ENCODE measurements at regions not wholly inside any gene's neighbourhood (a gene's known extent, or its start where the extent isn't known, plus 50 kb on each side); places are given as distances from the start of the nearest gene placed in this dataset.

DNA sequence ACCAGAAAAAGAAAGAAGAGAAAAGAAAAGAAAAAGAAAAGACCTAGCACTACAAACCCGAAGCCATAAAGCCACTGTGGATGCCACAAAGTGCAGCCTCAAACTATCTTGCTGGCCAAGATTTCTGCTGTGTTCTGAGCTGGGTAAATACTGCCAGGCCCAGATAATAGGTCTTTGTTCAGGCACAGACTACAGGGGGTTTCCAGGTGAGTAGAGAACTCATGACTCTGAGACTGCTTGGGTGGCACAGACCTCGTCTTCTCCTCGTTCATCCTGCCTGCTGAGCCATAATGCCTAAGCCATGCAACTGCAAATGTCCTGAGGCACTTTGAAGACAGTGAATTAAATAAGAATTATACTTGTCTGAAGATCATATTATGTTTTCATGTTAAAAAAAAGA lies 651.8 kb downstream of the LMO4 start:
- no peaks in the 10 kb centered on the region for H3K27me3 ChIP-seq (ENCODE audit: control insufficient read depth, insufficient read depth, low read length, poor library complexity, severe bottlenecking)
- H3K27ac ChIP-seq (ENCODE audit: low read depth, low read length) = no peak overlapping the region
- no peaks in the 10 kb centered on the region for H3K36me3 ChIP-seq (ENCODE audit: control insufficient read depth, insufficient read depth, low read length)
- Mint-ChIP-seq H3K27ac (no peak overlapping the region), H3K9me3 (no peaks in the 10 kb centered on the region), H3K27me3 (ENCODE audit: insufficient read depth) (no peaks in the 10 kb centered on the region), H3K36me3 (ENCODE audit: low read depth) (no peaks in the 10 kb centered on the region), H3K4me3 (no peak overlapping the region), H3K4me1 (peaks cover 8% of the 10 kb centered on the region)
- 78% methylated on average over 3 of the region's 3 CpGs; no CpG with 5 or more reads in 1 of the 2 experiments for WGBS, 2 experiments (ENCODE audit: insufficient coverage in 1 of 2, insufficient read length in 1 of 2)
- no peak for DNase-seq
- TF ChIP-seq, protein P1, sequence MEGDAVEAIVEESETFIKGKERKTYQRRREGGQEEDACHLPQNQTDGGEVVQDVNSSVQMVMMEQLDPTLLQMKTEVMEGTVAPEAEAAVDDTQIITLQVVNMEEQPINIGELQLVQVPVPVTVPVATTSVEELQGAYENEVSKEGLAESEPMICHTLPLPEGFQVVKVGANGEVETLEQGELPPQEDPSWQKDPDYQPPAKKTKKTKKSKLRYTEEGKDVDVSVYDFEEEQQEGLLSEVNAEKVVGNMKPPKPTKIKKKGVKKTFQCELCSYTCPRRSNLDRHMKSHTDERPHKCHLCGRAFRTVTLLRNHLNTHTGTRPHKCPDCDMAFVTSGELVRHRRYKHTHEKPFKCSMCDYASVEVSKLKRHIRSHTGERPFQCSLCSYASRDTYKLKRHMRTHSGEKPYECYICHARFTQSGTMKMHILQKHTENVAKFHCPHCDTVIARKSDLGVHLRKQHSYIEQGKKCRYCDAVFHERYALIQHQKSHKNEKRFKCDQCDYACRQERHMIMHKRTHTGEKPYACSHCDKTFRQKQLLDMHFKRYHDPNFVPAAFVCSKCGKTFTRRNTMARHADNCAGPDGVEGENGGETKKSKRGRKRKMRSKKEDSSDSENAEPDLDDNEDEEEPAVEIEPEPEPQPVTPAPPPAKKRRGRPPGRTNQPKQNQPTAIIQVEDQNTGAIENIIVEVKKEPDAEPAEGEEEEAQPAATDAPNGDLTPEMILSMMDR (conservative IDR thresholded peaks at IDR 0.05) = no peak
- H3K4me1 ChIP-seq (ENCODE audit: control insufficient read depth, insufficient read depth, low read length) = peaks cover 5% of the 10 kb centered on the region
- H3K9ac ChIP-seq (ENCODE audit: extremely low read depth, low read length, poor library complexity, severe bottlenecking) = no peak overlapping the region
- no peaks in the 10 kb centered on the region for H3K9me3 ChIP-seq (ENCODE audit: control insufficient read depth, low read length)
- H3K4me3 ChIP-seq (ENCODE audit: low read length) = no peak overlapping the region

DNA sequence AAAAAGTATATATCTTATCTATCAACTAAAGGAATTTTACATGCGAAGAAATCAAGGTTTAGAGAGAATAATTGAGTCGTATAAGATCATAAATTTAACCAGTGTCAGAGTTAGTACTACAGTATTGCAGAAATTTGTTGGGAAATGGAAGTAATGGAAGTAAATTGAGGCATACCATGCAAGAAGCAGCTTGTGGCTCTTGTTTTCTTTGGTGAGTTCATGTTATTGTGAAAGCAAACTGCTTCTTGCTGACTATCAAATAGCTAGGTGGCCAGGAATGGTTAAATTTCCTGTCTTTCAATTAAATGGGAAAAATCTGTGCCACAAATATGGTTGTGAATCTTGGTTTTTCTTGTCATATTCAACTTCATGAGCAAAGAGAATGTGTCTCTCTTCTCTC lies 652.7 kb downstream of the LMO4 start:
- H3K27me3 Mint-ChIP-seq (ENCODE audit: insufficient read depth) = no peaks in the 10 kb centered on the region
- no peaks in the 10 kb centered on the region for H3K9me3 ChIP-seq (ENCODE audit: control insufficient read depth, low read length)
- no peak overlapping the region for H3K27ac Mint-ChIP-seq
- H3K4me1 ChIP-seq (ENCODE audit: control insufficient read depth, insufficient read depth, low read length) = peaks cover 5% of the 10 kb centered on the region
- 92 to 93% methylated on average over 2 of the region's 2 CpGs for WGBS, 2 experiments (ENCODE audit: insufficient coverage in 1 of 2, insufficient read length in 1 of 2)
- H3K4me3 Mint-ChIP-seq = no peak overlapping the region
- H3K27ac ChIP-seq (ENCODE audit: low read depth, low read length) = no peak overlapping the region
- H3K4me3 ChIP-seq (ENCODE audit: low read length) = no peak overlapping the region
- no peak overlapping the region for H3K9ac ChIP-seq (ENCODE audit: extremely low read depth, low read length, poor library complexity, severe bottlenecking)
- H3K36me3 Mint-ChIP-seq (ENCODE audit: low read depth) = no peaks in the 10 kb centered on the region
- DNase-seq = no peak
- H3K9me3 Mint-ChIP-seq = no peaks in the 10 kb centered on the region
- TF ChIP-seq, protein P1 (conservative IDR thresholded peaks at IDR 0.05) = no peak
- H3K27me3 ChIP-seq (ENCODE audit: control insufficient read depth, insufficient read depth, low read length, poor library complexity, severe bottlenecking) = no peaks in the 10 kb centered on the region
- H3K36me3 ChIP-seq (ENCODE audit: control insufficient read depth, insufficient read depth, low read length) = no peaks in the 10 kb centered on the region
- peaks cover 8% of the 10 kb centered on the region for H3K4me1 Mint-ChIP-seq

DNA sequence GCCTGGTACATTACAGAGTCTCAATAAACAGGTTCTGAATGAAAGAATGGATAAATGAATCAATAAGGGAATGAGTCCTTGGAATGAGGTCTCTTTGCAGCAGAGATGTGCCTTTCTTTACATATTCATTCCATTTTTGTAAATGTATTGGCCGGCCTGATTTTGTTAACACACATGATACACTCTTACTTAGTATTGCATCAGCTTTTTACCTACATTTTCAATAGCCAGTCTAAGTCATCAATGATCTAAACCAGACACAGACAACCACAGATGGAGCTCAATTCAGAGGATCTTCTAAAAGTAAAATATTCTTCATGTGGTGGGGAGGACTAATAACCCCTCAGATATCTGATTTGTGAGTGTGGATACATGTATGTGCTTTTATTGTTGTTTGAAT lies 653.1 kb downstream of the LMO4 start:
- no peaks in the 10 kb centered on the region for H3K9me3 ChIP-seq (ENCODE audit: control insufficient read depth, low read length)
- no peak overlapping the region for H3K9ac ChIP-seq (ENCODE audit: extremely low read depth, low read length, poor library complexity, severe bottlenecking)
- H3K9me3 Mint-ChIP-seq = no peaks in the 10 kb centered on the region
- no peak overlapping the region for H3K4me3 Mint-ChIP-seq
- DNase-seq = no peak
- peaks cover 5% of the 10 kb centered on the region for H3K4me1 ChIP-seq (ENCODE audit: control insufficient read depth, insufficient read depth, low read length)
- H3K27ac Mint-ChIP-seq = no peak overlapping the region
- H3K27me3 Mint-ChIP-seq (ENCODE audit: insufficient read depth) = no peaks in the 10 kb centered on the region
- 93% methylated on average over 1 of the region's 1 CpG; no CpG with 5 or more reads in 1 of the 2 experiments for WGBS, 2 experiments (ENCODE audit: insufficient coverage in 1 of 2, insufficient read length in 1 of 2)
- no peaks in the 10 kb centered on the region for H3K36me3 ChIP-seq (ENCODE audit: control insufficient read depth, insufficient read depth, low read length)
- no peak overlapping the region for H3K27ac ChIP-seq (ENCODE audit: low read depth, low read length)
- H3K36me3 Mint-ChIP-seq (ENCODE audit: low read depth) = no peaks in the 10 kb centered on the region
- TF ChIP-seq, protein P1 (conservative IDR thresholded peaks at IDR 0.05) = no peak
- H3K4me3 ChIP-seq (ENCODE audit: low read length) = no peak overlapping the region
- peaks cover 8% of the 10 kb centered on the region for H3K4me1 Mint-ChIP-seq
- H3K27me3 ChIP-seq (ENCODE audit: control insufficient read depth, insufficient read depth, low read length, poor library complexity, severe bottlenecking) = no peaks in the 10 kb centered on the region
